HG03175 (cell line): ENCODE measurements at regions not wholly inside any gene's neighbourhood (a gene's known extent, or its start where the extent isn't known, plus 50 kb on each side); places are given as distances from the start of the nearest gene placed in this dataset.

Experiments
- ATAC-seq: cut with Tn5 transposase; IDR thresholded peaks from one replicate; pipeline ENCODE4 v1.9.1; 2021; ENCODE audit warnings: mild to moderate bottlenecking, moderate library complexity; ENCODE audit not compliant: unreplicated experiment

- ATAC-seq = no peak
Observed at GRCh38 chr13:34587576-34587975, 354.5 kb upstream of the NBEA start.

- no peak for ATAC-seq
Observed at GRCh38 chr13:34588362-34588761, 353.7 kb upstream of the NBEA start.

GRCh38 chr13:34589581-34589980 lies 352.5 kb upstream of the NBEA start:
- ATAC-seq = no peak

- no peak for ATAC-seq
Observed at GRCh38 chr13:34591129-34591528, 350.9 kb upstream of the NBEA start.

GRCh38 chr13:34591900-34592529 lies 350.1 kb upstream of the NBEA start:
- no peak for ATAC-seq

- no peak for ATAC-seq
Observed at GRCh38 chr13:34593658-34594057, 348.4 kb upstream of the NBEA start.

- no peak for ATAC-seq
Observed at GRCh38 chr13:34594507-34594906, 347.6 kb upstream of the NBEA start.

GRCh38 chr13:34608331-34608730 lies 333.7 kb upstream of the NBEA start:
- ATAC-seq = no peak

- ATAC-seq = no peak
Observed at GRCh38 chr13:34611671-34612070, 330.4 kb upstream of the NBEA start.

- no peak for ATAC-seq
Observed at GRCh38 chr13:34617473-34618083, 324.5 kb upstream of the NBEA start.

- no peak for ATAC-seq
Observed at GRCh38 chr13:34618654-34619053, 323.4 kb upstream of the NBEA start.

- ATAC-seq = no peak
Observed at GRCh38 chr13:34619326-34619725, 322.7 kb upstream of the NBEA start.

GRCh38 chr13:34620074-34620850 lies 321.8 kb upstream of the NBEA start:
- ATAC-seq = no peak

- no peak for ATAC-seq
Observed at GRCh38 chr13:34620862-34621261, 321.2 kb upstream of the NBEA start.

GRCh38 chr13:34623331-34623730 lies 318.7 kb upstream of the NBEA start:
- ATAC-seq = no peak

- ATAC-seq = no peak
Observed at GRCh38 chr13:34627509-34628208, 314.4 kb upstream of the NBEA start.

- ATAC-seq = no peak
Observed at GRCh38 chr13:34628209-34628682, 313.8 kb upstream of the NBEA start.

- no peak for ATAC-seq
Observed at GRCh38 chr13:34634448-34634847, 307.6 kb upstream of the NBEA start.

- no peak for ATAC-seq
Observed at GRCh38 chr13:34637138-34637537, 304.9 kb upstream of the NBEA start.

- no peak for ATAC-seq
Observed at GRCh38 chr13:34637636-34638035, 304.4 kb upstream of the NBEA start.

- no peak for ATAC-seq
Observed at GRCh38 chr13:34638897-34639296, 303.2 kb upstream of the NBEA start.
